Activated CD8-positive, alpha-beta T cell treated with anti-CD3 and anti-CD28 coated beads, Interleukin-2, amount 10 ng/mL, durations not matched to agents 7 days and 5 days (primary cell): ENCODE measurements at regions not wholly inside any gene's neighbourhood (a gene's known extent, or its start where the extent isn't known, plus 50 kb on each side); places are given as distances from the start of the nearest gene placed in this dataset.

ENCODE experiments used
- ATAC-seq: fragments of 150-1000 bp; cut with Tn5 transposase; one replicate; pipeline ENCODE4 v1.10.0; 2021; ENCODE audit warnings: moderate library complexity
- CTCF ChIA-PET: fragments of 350-600 bp; sonication (Branson Sonifier 250); formaldehyde crosslinking; loops from one replicate; lab custom pipeline; 2021; ENCODE audit warnings: antibody characterized with exemption; lab: Charles Lee
- POLR2A ChIA-PET: fragments of 350-600 bp; sonication (Branson Sonifier 250); formaldehyde crosslinking; loops from one replicate; lab custom pipeline; 2021; ENCODE audit warnings: antibody characterized with exemption; lab: Charles Lee
- DNase-seq: peaks from one replicate; pipeline ENCODE4 v3.0.0-alpha.2; 2020
- H3K27ac Mint-ChIP-seq: one replicate; pipeline ENCODE4 v1.8.0; 2021; ENCODE audit warnings: mild to moderate bottlenecking, mixed read lengths
- H3K27me3 Mint-ChIP-seq: one replicate; pipeline ENCODE4 v1.8.0; 2021; ENCODE audit warnings: low read depth, mixed read lengths
- H3K36me3 Mint-ChIP-seq: one replicate; pipeline ENCODE4 v1.8.0; 2021; ENCODE audit warnings: low read depth, mixed read lengths
- H3K4me1 Mint-ChIP-seq: one replicate; pipeline ENCODE4 v1.8.0; 2021; ENCODE audit warnings: low read depth, mixed read lengths
- H3K4me3 Mint-ChIP-seq: one replicate; pipeline ENCODE4 v1.8.0; 2021; ENCODE audit warnings: mild to moderate bottlenecking, mixed read lengths
- H3K9me3 Mint-ChIP-seq: one replicate; pipeline ENCODE4 v1.8.0; 2022; ENCODE audit warnings: mixed read lengths; ENCODE audit not compliant: insufficient read depth

DNA sequence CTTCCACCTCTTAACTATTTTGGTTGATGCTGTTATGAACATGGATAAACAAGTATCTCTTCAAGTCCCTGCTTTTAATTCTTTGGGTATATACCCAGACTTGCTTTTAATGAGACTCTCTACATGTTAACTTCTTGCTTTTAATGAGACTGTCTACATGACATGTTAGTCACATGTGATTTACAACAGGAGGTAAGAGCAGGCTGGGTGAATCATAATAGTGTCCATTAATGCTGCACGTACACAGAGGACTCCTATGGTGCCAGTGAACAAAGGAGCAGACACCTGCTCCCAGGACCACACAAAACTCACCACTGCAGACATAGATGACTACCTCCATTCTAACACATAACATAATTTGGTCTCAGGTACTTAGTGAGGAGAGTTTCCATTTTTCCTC, 273.4 kb upstream of the NSMCE3 start:
- ATAC-seq (no peak), DNase-seq (no peak)
- no peaks in the 10 kb centered on the region for H3K36me3 Mint-ChIP-seq
- no peaks in the 10 kb centered on the region for H3K27me3 Mint-ChIP-seq
- H3K4me3 Mint-ChIP-seq = no peak overlapping the region
- H3K9me3 Mint-ChIP-seq = no peaks in the 10 kb centered on the region
- POLR2A ChIA-PET = no interaction called here
- CTCF ChIA-PET = no interaction called here
- H3K27ac Mint-ChIP-seq = no peak overlapping the region
- no peaks in the 10 kb centered on the region for H3K4me1 Mint-ChIP-seq

DNA sequence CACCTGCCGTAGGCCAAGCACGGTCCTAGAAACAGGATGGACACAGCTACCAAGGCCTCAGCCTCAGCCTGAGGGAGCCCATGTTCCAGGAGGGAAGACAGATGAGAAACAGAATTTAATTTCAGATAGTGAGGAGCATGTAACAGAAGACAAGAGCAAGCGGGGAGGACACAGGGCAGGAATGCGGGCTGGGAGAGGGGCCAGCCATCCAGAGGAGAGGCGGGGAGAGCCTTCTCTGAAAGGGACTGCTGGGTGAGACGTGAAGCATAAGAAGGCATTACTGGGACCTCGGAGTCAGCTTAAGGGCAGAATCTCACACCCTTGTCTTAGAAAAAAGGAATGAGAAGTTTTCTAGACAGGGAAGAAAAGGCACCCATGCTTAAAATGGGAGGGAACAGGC, 271.7 kb upstream of the NSMCE3 start:
- Mint-ChIP-seq H3K4me3 (no peak overlapping the region), H3K27ac (no peak overlapping the region), H3K27me3 (no peaks in the 10 kb centered on the region), H3K9me3 (no peaks in the 10 kb centered on the region), H3K4me1 (no peaks in the 10 kb centered on the region), H3K36me3 (no peaks in the 10 kb centered on the region)
- DNase-seq (no peak), ATAC-seq (no peak)
- ChIA-PET POLR2A (no interaction called here), CTCF (no interaction called here)

DNA sequence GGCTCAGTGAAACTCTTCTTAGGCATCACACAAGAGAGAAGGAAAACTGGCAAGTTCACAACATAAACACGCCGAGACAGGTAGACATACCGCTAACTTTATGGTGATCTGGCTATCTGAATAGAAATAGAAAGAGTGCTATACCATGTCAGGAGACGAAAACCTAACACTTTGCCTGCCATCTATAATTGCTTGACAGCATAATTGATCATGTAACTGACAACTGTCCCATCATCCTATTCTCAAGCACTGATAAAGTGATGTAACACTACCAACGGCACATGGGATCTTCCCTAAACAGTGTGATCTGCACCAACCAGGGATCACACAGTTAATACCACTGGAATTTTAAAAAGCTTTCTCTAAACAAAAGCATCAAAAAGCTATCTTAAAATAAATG, 270.9 kb upstream of the NSMCE3 start:
- H3K4me3 Mint-ChIP-seq = no peak overlapping the region
- no peaks in the 10 kb centered on the region for H3K36me3 Mint-ChIP-seq
- DNase-seq = no peak
- no peak for ATAC-seq
- no peaks in the 10 kb centered on the region for H3K27me3 Mint-ChIP-seq
- H3K4me1 Mint-ChIP-seq = no peaks in the 10 kb centered on the region
- CTCF ChIA-PET = no interaction called here
- POLR2A ChIA-PET = no interaction called here
- no peaks in the 10 kb centered on the region for H3K9me3 Mint-ChIP-seq
- no peak overlapping the region for H3K27ac Mint-ChIP-seq

DNA sequence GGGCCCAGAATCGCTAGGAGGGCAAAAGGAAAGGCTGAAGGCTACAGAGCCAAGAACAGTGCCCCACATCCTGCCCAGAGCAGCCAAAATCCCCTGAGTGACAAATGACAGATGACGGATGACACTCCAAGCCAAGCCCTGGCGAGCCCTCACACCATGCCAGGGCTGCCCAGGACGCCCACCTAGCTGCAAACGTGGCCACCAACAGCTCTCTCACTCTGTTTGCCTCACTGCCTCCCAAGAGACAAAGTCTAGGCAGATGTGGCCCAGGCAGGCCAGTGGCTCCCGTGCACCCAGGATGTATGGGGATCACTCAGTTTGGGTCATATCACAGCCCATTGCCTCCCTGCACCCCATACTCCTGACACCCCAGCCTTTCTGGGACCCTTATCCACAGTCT, 270.1 kb upstream of the NSMCE3 start:
- Mint-ChIP-seq H3K4me1 (no peaks in the 10 kb centered on the region), H3K4me3 (no peak overlapping the region), H3K27ac (no peak overlapping the region), H3K9me3 (no peaks in the 10 kb centered on the region), H3K36me3 (no peaks in the 10 kb centered on the region), H3K27me3 (no peaks in the 10 kb centered on the region)
- no peak for ATAC-seq
- ChIA-PET CTCF (no interaction called here), POLR2A (no interaction called here)
- DNase-seq = no peak

DNA sequence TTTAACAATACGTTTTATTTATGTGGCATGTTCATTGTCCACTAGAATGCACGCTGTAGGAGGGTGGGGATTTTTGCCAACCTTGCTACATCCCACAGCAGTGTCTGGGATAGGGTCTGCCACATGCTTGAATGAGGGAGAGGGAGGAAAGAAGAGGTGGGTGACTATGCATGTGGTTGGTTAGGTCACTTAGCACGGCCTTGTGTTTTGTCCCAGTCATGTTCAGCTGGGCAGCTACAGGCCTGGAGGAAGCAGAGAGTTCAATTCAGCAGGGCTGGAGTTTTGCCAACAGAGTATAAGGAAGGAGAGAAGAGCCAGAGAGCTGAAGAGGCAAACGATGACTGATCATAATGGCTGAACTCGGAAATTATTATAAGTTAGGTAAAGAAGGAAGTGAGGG, 268.4 kb upstream of the NSMCE3 start:
- no peaks in the 10 kb centered on the region for H3K36me3 Mint-ChIP-seq
- H3K27ac Mint-ChIP-seq = no peak overlapping the region
- no peak overlapping the region for H3K4me3 Mint-ChIP-seq
- DNase-seq (no peak), ATAC-seq (no peak)
- H3K27me3 Mint-ChIP-seq = no peaks in the 10 kb centered on the region
- no peaks in the 10 kb centered on the region for H3K4me1 Mint-ChIP-seq
- POLR2A ChIA-PET = no interaction called here
- H3K9me3 Mint-ChIP-seq = no peaks in the 10 kb centered on the region
- CTCF ChIA-PET = no interaction called here

DNA sequence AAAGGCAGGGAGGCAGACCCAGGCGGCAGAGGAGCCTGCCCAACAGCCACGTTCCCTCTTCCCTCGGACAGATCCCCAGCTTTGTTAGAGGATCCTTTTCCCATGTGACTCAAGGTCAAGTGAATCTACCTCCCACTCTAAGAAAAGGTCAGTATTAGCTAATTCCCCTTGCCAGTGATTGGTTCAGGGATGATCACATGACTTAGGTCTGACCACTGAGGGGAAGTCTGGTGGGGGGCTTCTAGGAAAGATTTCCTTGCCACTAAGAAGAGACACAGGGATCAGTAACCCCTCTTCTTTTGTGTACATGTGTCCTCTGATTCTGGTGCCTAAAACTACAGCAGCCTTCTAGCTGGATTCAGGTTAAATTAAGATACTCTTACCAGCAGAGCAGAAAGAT, 266.3 kb upstream of the NSMCE3 start:
- CTCF ChIA-PET = interaction anchor here (0.5 to 0.6 kb wide), 2 partner anchors 14 to 515 kb away, joined by 3 read pairs; no protein-coding TSS in a partner anchor

DNA sequence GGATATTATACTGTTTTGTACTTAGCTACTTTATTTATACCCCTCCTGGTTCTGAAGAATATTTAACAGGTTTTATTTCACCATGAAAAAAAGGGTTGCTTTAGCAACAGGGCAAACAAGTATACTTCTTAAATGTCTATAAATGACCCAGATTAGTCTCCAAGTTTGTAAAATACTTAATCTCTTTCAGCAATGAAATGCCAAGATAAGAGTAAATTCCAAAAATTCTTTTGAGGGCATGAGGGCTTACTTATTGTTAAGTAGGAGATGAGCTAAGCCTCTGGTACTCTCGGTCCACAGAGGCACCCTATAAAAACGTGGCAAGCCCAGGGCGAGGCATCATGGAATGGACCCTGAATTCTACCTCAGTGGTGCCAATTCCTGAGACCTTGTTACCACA, 264.8 kb upstream of the NSMCE3 start:
- Mint-ChIP-seq H3K27ac (no peak overlapping the region), H3K4me3 (no peak overlapping the region), H3K36me3 (no peaks in the 10 kb centered on the region), H3K4me1 (no peaks in the 10 kb centered on the region), H3K27me3 (no peaks in the 10 kb centered on the region), H3K9me3 (no peaks in the 10 kb centered on the region)
- ATAC-seq = no peak
- CTCF ChIA-PET = no interaction called here
- DNase-seq = no peak
- POLR2A ChIA-PET = no interaction called here

More for the DNA sequence above, 266.3 kb upstream of the NSMCE3 start:
- no peaks in the 10 kb centered on the region for H3K36me3 Mint-ChIP-seq
- H3K27me3 Mint-ChIP-seq = no peaks in the 10 kb centered on the region
- no peaks in the 10 kb centered on the region for H3K9me3 Mint-ChIP-seq
- H3K4me1 Mint-ChIP-seq = no peaks in the 10 kb centered on the region
- ATAC-seq = no peak
- no peak overlapping the region for H3K4me3 Mint-ChIP-seq
- DNase-seq = no peak
- no peak overlapping the region for H3K27ac Mint-ChIP-seq
- POLR2A ChIA-PET = no interaction called here

DNA sequence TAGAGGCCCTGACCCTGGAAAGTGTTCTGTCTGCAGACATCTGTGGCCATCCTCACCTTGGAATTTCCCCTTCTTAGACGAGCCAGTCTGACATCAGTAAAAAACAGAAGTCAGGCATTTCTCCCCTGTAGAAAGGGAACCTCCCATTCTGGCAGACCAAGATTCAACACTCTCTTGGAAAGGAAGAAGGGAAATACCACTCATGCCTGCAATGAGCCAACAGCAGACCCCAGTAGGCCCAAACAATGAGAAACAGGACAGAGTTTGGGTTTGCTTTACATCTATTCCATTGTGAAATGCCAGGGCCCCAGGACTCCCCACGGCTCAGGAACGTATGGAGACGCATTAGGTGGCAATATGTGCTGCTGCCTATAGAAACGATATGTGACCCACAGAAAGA, 264.0 kb upstream of the NSMCE3 start:
- POLR2A ChIA-PET = no interaction called here
- ATAC-seq = no peak
- Mint-ChIP-seq H3K9me3 (no peaks in the 10 kb centered on the region), H3K27ac (no peak overlapping the region), H3K27me3 (no peaks in the 10 kb centered on the region), H3K4me1 (no peaks in the 10 kb centered on the region), H3K36me3 (no peaks in the 10 kb centered on the region), H3K4me3 (no peak overlapping the region)
- DNase-seq = no peak
- CTCF ChIA-PET = no interaction called here

DNA sequence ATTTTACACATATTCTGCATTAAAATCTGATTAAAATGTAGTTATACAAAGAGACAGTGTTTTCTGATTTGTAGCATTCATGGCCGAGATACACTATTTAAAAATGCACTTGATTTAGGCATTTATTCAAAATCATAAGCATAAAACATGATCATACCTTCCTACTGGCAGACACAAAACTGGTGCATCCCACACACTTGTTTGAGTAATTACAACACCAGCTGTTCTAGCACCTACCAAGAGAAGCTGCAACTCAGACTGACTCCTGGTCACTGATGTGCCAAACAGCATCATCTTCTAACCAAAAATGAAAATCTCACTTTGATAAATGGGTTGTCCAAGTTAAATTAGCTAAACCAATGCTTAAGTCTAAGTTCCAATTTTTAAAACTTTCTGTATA, 262.7 kb upstream of the NSMCE3 start:
- H3K27ac Mint-ChIP-seq = no peak overlapping the region
- H3K27me3 Mint-ChIP-seq = no peaks in the 10 kb centered on the region
- H3K9me3 Mint-ChIP-seq = no peaks in the 10 kb centered on the region
- ChIA-PET POLR2A (no interaction called here), CTCF (no interaction called here)
- no peaks in the 10 kb centered on the region for H3K4me1 Mint-ChIP-seq
- no peak overlapping the region for H3K4me3 Mint-ChIP-seq
- no peaks in the 10 kb centered on the region for H3K36me3 Mint-ChIP-seq
- DNase-seq (no peak), ATAC-seq (no peak)

DNA sequence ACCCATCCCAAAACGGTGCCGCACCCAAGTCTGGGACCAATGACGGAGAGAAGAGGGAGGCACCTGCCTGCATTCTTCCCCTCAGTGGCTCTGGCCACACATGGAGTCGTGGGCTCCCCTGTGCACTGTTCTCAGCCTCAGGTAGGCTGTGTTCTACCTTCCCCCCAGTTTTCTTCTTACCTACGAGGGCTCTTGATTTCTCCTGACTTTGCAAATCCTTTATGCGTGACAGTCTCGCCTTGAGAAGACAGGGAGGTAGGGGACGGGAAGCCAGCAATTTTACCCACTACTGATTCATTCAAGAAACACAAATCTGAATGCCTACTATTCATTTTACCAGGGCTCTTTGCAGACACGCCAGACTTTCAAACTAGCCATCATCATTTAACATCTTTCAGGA, 261.3 kb upstream of the NSMCE3 start:
- H3K27me3 Mint-ChIP-seq = no peaks in the 10 kb centered on the region
- no peaks in the 10 kb centered on the region for H3K4me1 Mint-ChIP-seq
- no peak overlapping the region for H3K27ac Mint-ChIP-seq
- DNase-seq (no peak), ATAC-seq (no peak)
- no peaks in the 10 kb centered on the region for H3K9me3 Mint-ChIP-seq
- POLR2A ChIA-PET = no interaction called here
- CTCF ChIA-PET = no interaction called here
- no peaks in the 10 kb centered on the region for H3K36me3 Mint-ChIP-seq
- H3K4me3 Mint-ChIP-seq = no peak overlapping the region

DNA sequence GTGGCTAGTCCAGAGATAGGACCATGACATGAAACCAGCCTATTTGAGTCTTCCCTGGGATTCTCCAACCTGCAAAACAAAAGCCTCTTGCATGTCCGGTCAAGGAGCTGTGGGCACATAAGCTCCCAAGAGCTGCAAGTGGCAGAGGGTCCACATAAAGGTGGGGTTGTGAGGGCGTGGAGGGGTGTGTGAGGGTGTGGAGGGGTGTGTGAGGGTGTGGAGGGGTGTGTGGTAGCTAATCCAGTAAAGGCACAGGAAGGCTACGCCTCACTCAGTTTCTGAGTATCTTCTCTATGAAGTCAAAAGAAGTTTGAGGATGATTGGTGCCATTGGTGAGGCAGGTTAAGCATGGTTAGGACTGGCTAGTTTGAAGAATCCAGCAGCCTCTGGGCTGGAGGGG, 259.4 kb upstream of the NSMCE3 start:
- Mint-ChIP-seq H3K4me1 (no peaks in the 10 kb centered on the region), H3K4me3 (no peak overlapping the region), H3K36me3 (no peaks in the 10 kb centered on the region), H3K27me3 (no peaks in the 10 kb centered on the region), H3K9me3 (no peaks in the 10 kb centered on the region), H3K27ac (no peak overlapping the region)
- ATAC-seq (no peak), DNase-seq (no peak)
- POLR2A ChIA-PET = no interaction called here
- CTCF ChIA-PET = no interaction called here

DNA sequence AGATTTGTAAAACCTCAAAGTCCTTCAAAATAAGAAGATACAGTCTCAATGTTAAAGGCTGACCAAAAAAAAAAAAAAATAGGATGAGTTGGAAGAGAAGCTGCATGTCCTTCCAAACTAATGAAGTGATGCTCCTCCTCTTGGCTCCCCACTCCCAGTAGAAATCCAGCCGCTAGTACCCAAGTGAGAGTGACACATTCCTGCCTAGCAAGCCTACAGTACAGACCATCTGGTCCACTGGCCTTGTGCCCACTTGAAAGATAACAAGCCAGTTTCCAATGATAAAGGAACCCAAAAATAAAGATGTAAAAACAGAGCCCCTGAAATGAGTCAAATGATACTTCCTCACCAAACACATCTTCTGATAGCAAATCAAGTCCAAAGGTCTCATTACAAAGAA, 258.7 kb upstream of the NSMCE3 start:
- Mint-ChIP-seq H3K27me3 (no peaks in the 10 kb centered on the region), H3K36me3 (no peaks in the 10 kb centered on the region), H3K4me3 (no peak overlapping the region), H3K9me3 (no peaks in the 10 kb centered on the region), H3K4me1 (no peaks in the 10 kb centered on the region), H3K27ac (no peak overlapping the region)
- POLR2A ChIA-PET = no interaction called here
- ATAC-seq = no peak
- CTCF ChIA-PET = no interaction called here
- DNase-seq = no peak

DNA sequence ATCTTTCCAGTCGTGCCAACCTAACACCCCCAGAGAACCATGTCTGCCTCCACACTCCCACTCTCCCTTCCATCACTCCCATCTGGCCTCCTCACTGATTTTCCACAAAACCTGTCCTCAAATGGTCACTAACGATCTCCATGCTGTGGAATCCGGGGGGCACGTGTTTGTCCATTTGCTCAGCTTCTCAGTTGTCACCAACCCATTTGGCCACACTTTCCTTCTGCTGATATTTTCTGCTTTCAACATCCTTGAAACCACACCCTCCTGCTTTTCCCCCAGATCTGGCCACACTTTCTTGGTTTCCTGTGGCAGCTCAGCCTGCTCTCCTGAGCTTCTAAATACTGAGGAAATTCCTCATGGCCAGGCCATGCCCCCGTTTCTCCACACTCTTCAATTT, 257.2 kb upstream of the NSMCE3 start:
- Mint-ChIP-seq H3K27me3 (no peaks in the 10 kb centered on the region), H3K36me3 (no peaks in the 10 kb centered on the region), H3K9me3 (no peaks in the 10 kb centered on the region), H3K4me3 (no peak overlapping the region), H3K27ac (no peak overlapping the region), H3K4me1 (no peaks in the 10 kb centered on the region)
- ATAC-seq (no peak), DNase-seq (no peak)
- ChIA-PET CTCF (no interaction called here), POLR2A (no interaction called here)
